Caco-2 (cell line): ENCODE measurements at regions not wholly inside any gene's neighbourhood (a gene's known extent, or its start where the extent isn't known, plus 50 kb on each side); places are given as distances from the start of the nearest gene placed in this dataset.

Source experiments
- BruUV-seq: library from RNA; stranded (reverse); fragments of 400-500 nt; replicated peaks from 2 replicates; lab custom pipeline; 2021; lab: Mats Ljungman, UMichigan
- CTCF ChIA-PET: fragments of 300-600 bp; sonication (Branson Sonifier 250); formaldehyde crosslinking; loops from one replicate; lab custom pipeline; 2022; ENCODE audit warnings: antibody characterized with exemption; lab: Charles Lee
- POLR2A ChIA-PET: fragments of 300-600 bp; sonication (Branson Sonifier 250); formaldehyde crosslinking; loops from one replicate; lab custom pipeline; 2022; ENCODE audit warnings: antibody characterized with exemption; lab: Charles Lee
- DNase-seq, 2 experiments: peaks; one replicate each; pipeline versions ENCODE4 v3.0.0 to v3.0.0-alpha.2; 2020 to 2022
- H3K27me3 ChIP-seq: replicated peaks from 2 replicates; pipeline ENCODE4 v1.6.0; 2011; ENCODE audit warnings: low read length; ENCODE audit not compliant: control insufficient read depth, insufficient read depth
- H3K36me3 ChIP-seq: 2 replicates; pipeline ENCODE4 v1.5.1; 2011; ENCODE audit warnings: low read length; ENCODE audit not compliant: control insufficient read depth, insufficient read depth
- H3K4me1 ChIP-seq: fragments of 250-450 bp; sonication (Bioruptor Pico); 2 replicates; pipeline ENCODE4 v1.5.1; 2020; ENCODE audit warnings: mild to moderate bottlenecking
- H3K4me3 ChIP-seq: 2 replicates; pipeline ENCODE4 v1.5.1; 2011; ENCODE audit warnings: low read depth, mild to moderate bottlenecking, control low read depth, low read length
- H3K9me3 ChIP-seq: fragments of 250-450 bp; sonication (Bioruptor Pico); 2 replicates; pipeline ENCODE4 v1.5.1; 2020; ENCODE audit warnings: mild to moderate bottlenecking, moderate library complexity
- H3K27ac Mint-ChIP-seq: one replicate; pipeline ENCODE4 v1.8.0; 2022; ENCODE audit warnings: mixed read lengths; ENCODE audit not compliant: unreplicated experiment
- H3K27me3 Mint-ChIP-seq: one replicate; pipeline ENCODE4 v1.8.0; 2022; ENCODE audit warnings: mixed read lengths; ENCODE audit not compliant: insufficient read depth, unreplicated experiment
- H3K36me3 Mint-ChIP-seq: one replicate; pipeline ENCODE4 v1.8.0; 2022; ENCODE audit warnings: mild to moderate bottlenecking, mixed read lengths; ENCODE audit not compliant: insufficient read depth, unreplicated experiment
- H3K4me1 Mint-ChIP-seq: one replicate; pipeline ENCODE4 v1.8.0; 2022; ENCODE audit warnings: low read depth, mixed read lengths; ENCODE audit not compliant: unreplicated experiment
- H3K4me3 Mint-ChIP-seq: one replicate; pipeline ENCODE4 v1.8.0; 2022; ENCODE audit warnings: mild to moderate bottlenecking, moderate library complexity, mixed read lengths; ENCODE audit not compliant: unreplicated experiment
- H3K9me3 Mint-ChIP-seq: one replicate; pipeline ENCODE4 v1.8.0; 2022; ENCODE audit warnings: mixed read lengths; ENCODE audit not compliant: unreplicated experiment
- CTCF ChIP-seq, 2 experiments: fragments of 200-600 bp in 1 of 2; IDR thresholded peaks; 1 replicate in 1 of 2; 2 replicates in 1 of 2; pipeline versions ENCODE4 v1.5.1 to v1.8.0; 2011 to 2022; ENCODE audit warnings: antibody characterized with exemption in 1 of 2, control low read depth in 1 of 2, inconsistent platforms in 1 of 2, low read depth in 1 of 2, low read length in 1 of 2, mild to moderate bottlenecking in 1 of 2, moderate library complexity in 1 of 2; ENCODE audit not compliant: insufficient read depth in 1 of 2, severe bottlenecking in 1 of 2, unreplicated experiment in 1 of 2
- intact Hi-C: fragments of 100-400 bp; cut with micrococcal nuclease; formaldehyde crosslinking; loops from one replicate; pipeline ENCODE4 v1.10.0; 2022; ENCODE audit not compliant: unreplicated experiment

DNA sequence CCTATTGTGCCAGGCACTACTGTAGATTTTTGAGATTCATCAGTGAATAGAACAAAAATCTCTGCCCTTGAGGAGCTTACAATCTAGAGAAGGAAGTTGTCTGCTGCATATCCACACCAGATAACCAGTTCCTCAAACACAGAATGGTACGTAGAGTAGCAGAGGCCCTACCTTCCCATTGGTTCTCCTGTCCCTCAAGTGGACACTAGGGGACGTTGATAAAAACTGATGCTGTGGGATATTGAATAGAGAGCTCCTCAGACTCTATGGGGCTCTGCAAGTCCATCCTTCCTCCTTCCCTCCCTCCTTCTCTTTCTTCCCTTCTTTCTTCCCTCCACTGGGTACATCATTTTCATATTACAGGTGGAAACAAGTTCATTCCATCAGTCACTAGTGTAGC, 371.3 kb downstream of the PBX1 start:
- CTCF ChIA-PET, result no interaction called here

DNA sequence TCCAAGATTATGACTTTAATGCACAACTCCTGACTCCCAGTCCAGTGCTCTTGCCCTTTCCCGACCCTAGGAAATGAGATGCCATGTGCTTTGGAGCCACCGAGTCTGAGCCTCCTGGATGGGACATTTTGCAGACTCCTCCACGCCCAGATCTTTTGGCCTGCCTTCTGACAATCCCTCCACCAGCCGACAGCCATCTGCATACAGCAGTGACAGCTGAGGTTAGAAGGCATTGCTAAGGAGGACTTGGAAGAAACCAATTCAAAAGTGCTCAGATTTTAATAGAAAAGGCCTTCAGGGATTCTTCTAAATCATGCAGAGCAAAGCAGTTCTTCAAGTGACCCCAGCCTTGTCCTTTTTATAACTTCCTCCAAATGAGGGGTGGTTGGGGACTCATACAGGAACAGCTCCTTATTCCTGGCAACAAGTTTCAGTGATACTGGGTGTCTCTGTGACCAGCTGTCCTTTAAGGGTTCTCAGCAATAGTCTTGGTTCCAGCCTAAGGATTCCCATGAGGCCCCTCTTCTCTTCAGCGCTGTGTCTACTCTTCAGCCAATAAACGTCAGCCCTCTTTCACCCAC, 369.3 kb downstream of the PBX1 start:
- ChIA-PET CTCF (no interaction called here), POLR2A (no interaction called here)
- Mint-ChIP-seq H3K4me3 (no peak overlapping the region), H3K4me1 (no peaks in the 10 kb centered on the region), H3K36me3 (no peaks in the 10 kb centered on the region), H3K9me3 (no peaks in the 10 kb centered on the region), H3K27me3 (peaks cover 6% of the 10 kb centered on the region), H3K27ac (no peak overlapping the region)
- no peak for DNase-seq
- Histone ChIP-seq H3K9me3 (no peaks in the 10 kb centered on the region), H3K4me1 (no peaks in the 10 kb centered on the region), H3K36me3 (no peaks in the 10 kb centered on the region), H3K27me3 (no peaks in the 10 kb centered on the region; the same call in 1 of the 2 replicates), H3K4me3 (no peak overlapping the region)
- TF ChIP-seq CTCF (IDR thresholded peaks at IDR 0.05; ENCODE audit: insufficient read depth in 1 of 2, low read depth in 1 of 2, low read length in 1 of 2, severe bottlenecking in 1 of 2, unreplicated experiment in 1 of 2), result no peak
- BruUV-seq, result no TSS peak
- intact Hi-C loops, result loop anchor here (2.0 kb wide), 1 partner anchor 38 kb away; no protein-coding TSS in a partner anchor

More for the DNA sequence above, 371.3 kb downstream of the PBX1 start:
- peaks cover 11% of the 10 kb centered on the region for H3K27me3 Mint-ChIP-seq
- no peaks in the 10 kb centered on the region for H3K4me1 Mint-ChIP-seq
- BruUV-seq, result no TSS peak
- intact Hi-C loops, result no loop called here
- no peaks in the 10 kb centered on the region for H3K9me3 ChIP-seq
- no peak for DNase-seq
- no peak overlapping the region for H3K4me3 Mint-ChIP-seq
- H3K27ac Mint-ChIP-seq, result no peak overlapping the region
- no peaks in the 10 kb centered on the region for H3K4me1 ChIP-seq
- H3K36me3 Mint-ChIP-seq, result no peaks in the 10 kb centered on the region
- TF ChIP-seq CTCF (IDR thresholded peaks at IDR 0.05; ENCODE audit: insufficient read depth in 1 of 2, low read depth in 1 of 2, low read length in 1 of 2, severe bottlenecking in 1 of 2, unreplicated experiment in 1 of 2), result peak; percentile 18 to 32
- no peaks in the 10 kb centered on the region for H3K36me3 ChIP-seq
- H3K27me3 ChIP-seq, result no peaks in the 10 kb centered on the region; the same call in 1 of the 2 replicates
- H3K4me3 ChIP-seq, result no peak overlapping the region
- POLR2A ChIA-PET, result no interaction called here
- no peaks in the 10 kb centered on the region for H3K9me3 Mint-ChIP-seq

DNA sequence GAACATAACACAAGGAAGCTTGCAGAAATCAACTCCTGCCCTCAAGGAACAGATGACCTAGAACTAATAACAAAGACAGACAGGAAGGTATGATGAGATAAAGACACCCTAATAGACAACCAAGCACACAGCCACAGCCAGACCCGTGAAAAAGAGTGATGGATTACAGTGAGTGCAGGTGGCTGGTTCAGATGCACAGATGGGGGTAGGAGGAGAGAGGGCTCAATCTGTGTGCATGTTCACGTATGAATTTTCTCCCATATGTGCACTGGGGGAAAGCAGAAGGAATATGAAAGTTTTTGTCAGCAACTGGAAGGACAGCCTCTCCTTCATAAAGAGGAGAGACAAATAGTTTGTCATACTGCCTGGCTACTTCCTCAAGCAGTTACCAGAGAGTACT, 367.1 kb downstream of the PBX1 start:
- Mint-ChIP-seq H3K27me3 (peaks cover 9% of the 10 kb centered on the region), H3K36me3 (no peaks in the 10 kb centered on the region), H3K27ac (no peak overlapping the region), H3K4me1 (no peaks in the 10 kb centered on the region), H3K9me3 (no peaks in the 10 kb centered on the region), H3K4me3 (no peak overlapping the region)
- Histone ChIP-seq H3K9me3 (no peaks in the 10 kb centered on the region), H3K4me3 (no peak overlapping the region), H3K27me3 (no peaks in the 10 kb centered on the region), H3K4me1 (no peaks in the 10 kb centered on the region), H3K36me3 (no peaks in the 10 kb centered on the region)
- intact Hi-C loops, result no loop called here
- no peak for TF ChIP-seq CTCF (IDR thresholded peaks at IDR 0.05; ENCODE audit: insufficient read depth in 1 of 2, low read depth in 1 of 2, low read length in 1 of 2, severe bottlenecking in 1 of 2, unreplicated experiment in 1 of 2)
- ChIA-PET CTCF (no interaction called here), POLR2A (no interaction called here)
- DNase-seq, result no peak
- BruUV-seq, result no TSS peak
